Type B pancreatic cell (in vitro differentiated cells): ENCODE measurements at regions not wholly inside any gene's neighbourhood (a gene's known extent, or its start where the extent isn't known, plus 50 kb on each side); places are given as distances from the start of the nearest gene placed in this dataset.

ENCODE experiments used
- DNase-seq: peaks from one replicate; pipeline ENCODE4 v3.0.0; 2021; ENCODE audit warnings: mixed read lengths; ENCODE audit not compliant: unreplicated experiment; ENCODE audit errors: extremely low spot score
- H3K27ac Mint-ChIP-seq: 2 replicates; pipeline ENCODE4 v1.8.0; 2021; ENCODE audit warnings: mild to moderate bottlenecking, mixed read lengths
- H3K27me3 Mint-ChIP-seq: 2 replicates; pipeline ENCODE4 v1.8.0; 2021; ENCODE audit warnings: mixed read lengths
- H3K36me3 Mint-ChIP-seq: 2 replicates; pipeline ENCODE4 v1.8.0; 2021; ENCODE audit warnings: mixed read lengths
- H3K4me1 Mint-ChIP-seq: one replicate; pipeline ENCODE4 v1.8.0; 2021; ENCODE audit warnings: mixed read lengths; ENCODE audit not compliant: unreplicated experiment
- H3K4me3 Mint-ChIP-seq: 2 replicates; pipeline ENCODE4 v1.8.0; 2021; ENCODE audit warnings: mild to moderate bottlenecking, mixed read lengths
- H3K9me3 Mint-ChIP-seq: 2 replicates; pipeline ENCODE4 v1.8.0; 2021; ENCODE audit warnings: mixed read lengths
- CTCF ChIP-seq: fragments of 200-600 bp; sonication (generic); conservative IDR thresholded peaks from 2 replicates; pipeline ENCODE4 v1.5.0; 2021; ENCODE audit warnings: antibody characterized with exemption, mild to moderate bottlenecking

- no peak for DNase-seq
- H3K9me3 Mint-ChIP-seq = no peaks in the 10 kb centered on the region
- H3K27ac Mint-ChIP-seq = no peak overlapping the region
- no peak for TF ChIP-seq CTCF
- H3K36me3 Mint-ChIP-seq = no peaks in the 10 kb centered on the region
- no peak overlapping the region for H3K4me3 Mint-ChIP-seq
- peaks cover 4% of the 10 kb centered on the region for H3K4me1 Mint-ChIP-seq
- H3K27me3 Mint-ChIP-seq = no peaks in the 10 kb centered on the region
Observed at GRCh38 chr11:80122211-80122610, 681.4 kb upstream of the TENM4 start.

- Mint-ChIP-seq H3K27ac (no peak overlapping the region), H3K27me3 (peaks cover 1% of the 10 kb centered on the region), H3K4me3 (no peak overlapping the region), H3K9me3 (no peaks in the 10 kb centered on the region), H3K4me1 (peaks cover 4% of the 10 kb centered on the region), H3K36me3 (no peaks in the 10 kb centered on the region)
- DNase-seq = no peak
- TF ChIP-seq CTCF = no peak
Observed at GRCh38 chr11:80118073-80118472, 677.2 kb upstream of the TENM4 start.

- Mint-ChIP-seq H3K36me3 (no peaks in the 10 kb centered on the region), H3K4me3 (no peak overlapping the region), H3K27me3 (peaks cover 3% of the 10 kb centered on the region), H3K27ac (no peak overlapping the region), H3K9me3 (no peaks in the 10 kb centered on the region), H3K4me1 (peaks cover 4% of the 10 kb centered on the region)
- no peak for DNase-seq
- no peak for TF ChIP-seq CTCF
Observed at GRCh38 chr11:80116796-80117195, 676.0 kb upstream of the TENM4 start.

- H3K27ac Mint-ChIP-seq = no peak overlapping the region
- peaks cover 3% of the 10 kb centered on the region for H3K4me1 Mint-ChIP-seq
- H3K4me3 Mint-ChIP-seq = no peak overlapping the region
- no peaks in the 10 kb centered on the region for H3K36me3 Mint-ChIP-seq
- no peak for DNase-seq
- no peak for TF ChIP-seq CTCF
- H3K9me3 Mint-ChIP-seq = no peaks in the 10 kb centered on the region
- peaks cover 6% of the 10 kb centered on the region for H3K27me3 Mint-ChIP-seq
Observed at GRCh38 chr11:80109652-80110051, 668.8 kb upstream of the TENM4 start.

- TF ChIP-seq CTCF = no peak
- no peak overlapping the region for H3K27ac Mint-ChIP-seq
- H3K4me1 Mint-ChIP-seq = peaks cover 5% of the 10 kb centered on the region
- H3K27me3 Mint-ChIP-seq = peaks cover 6% of the 10 kb centered on the region
- no peaks in the 10 kb centered on the region for H3K9me3 Mint-ChIP-seq
- no peaks in the 10 kb centered on the region for H3K36me3 Mint-ChIP-seq
- H3K4me3 Mint-ChIP-seq = no peak overlapping the region
- DNase-seq = no peak
Observed at GRCh38 chr11:80109031-80109430, 668.2 kb upstream of the TENM4 start.

GRCh38 chr11:80107415-80107814 lies 666.6 kb upstream of the TENM4 start:
- H3K27ac Mint-ChIP-seq = no peak overlapping the region

More at GRCh38 chr11:80107415-80107814, 666.6 kb upstream of the TENM4 start:
- H3K36me3 Mint-ChIP-seq = no peaks in the 10 kb centered on the region
- TF ChIP-seq CTCF = peak; percentile 17
- no peaks in the 10 kb centered on the region for H3K9me3 Mint-ChIP-seq
- no peak for DNase-seq
- H3K27me3 Mint-ChIP-seq = peaks cover 3% of the 10 kb centered on the region
- H3K4me1 Mint-ChIP-seq = peaks cover 5% of the 10 kb centered on the region
- no peak overlapping the region for H3K4me3 Mint-ChIP-seq
